H4 (cell line): ENCODE measurements at regions not wholly inside any gene's neighbourhood (a gene's known extent, or its start where the extent isn't known, plus 50 kb on each side); places are given as distances from the start of the nearest gene placed in this dataset.
"Not testable (repeated sequence)": the region's sequence is repeated elsewhere in the genome, so short reads cannot be mapped to it uniquely, and the experiment has no call there.

ENCODE experiments used
- DNase-seq: peaks from one replicate; pipeline ENCODE4 v3.0.0-alpha.2; 2015; ENCODE audit warnings: low spot score

DNA sequence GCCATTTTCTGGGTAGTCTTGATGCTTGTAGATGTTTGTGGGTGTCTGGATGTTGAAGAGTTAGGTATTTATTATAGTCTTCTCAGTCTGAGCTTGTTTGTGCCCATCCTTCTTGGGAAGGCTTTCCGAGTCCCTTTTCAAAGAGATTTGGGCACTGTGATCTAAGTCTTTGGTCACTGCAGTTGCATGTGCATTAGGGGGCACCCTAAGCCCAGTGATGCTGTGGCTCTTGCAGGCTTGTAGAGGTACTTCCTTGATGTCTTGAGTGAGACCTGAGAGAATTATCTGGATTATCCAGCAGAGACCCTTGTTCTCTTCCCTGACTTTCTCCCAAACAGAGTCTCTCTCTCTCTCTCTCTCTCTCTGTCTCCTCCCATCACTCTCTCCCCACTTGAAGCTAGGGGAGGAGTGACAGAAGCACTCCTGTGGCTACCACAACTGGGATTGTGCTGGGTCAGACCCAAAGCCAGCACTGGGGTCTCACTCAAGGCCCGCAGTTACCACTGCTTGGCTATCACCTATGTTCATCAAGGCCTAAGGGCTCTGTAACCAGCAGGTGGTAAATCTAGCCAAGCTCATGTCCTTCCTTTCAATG lies 68.5 kb downstream of the TMCO5A start:
- peak; percentile 58 for DNase-seq

DNA sequence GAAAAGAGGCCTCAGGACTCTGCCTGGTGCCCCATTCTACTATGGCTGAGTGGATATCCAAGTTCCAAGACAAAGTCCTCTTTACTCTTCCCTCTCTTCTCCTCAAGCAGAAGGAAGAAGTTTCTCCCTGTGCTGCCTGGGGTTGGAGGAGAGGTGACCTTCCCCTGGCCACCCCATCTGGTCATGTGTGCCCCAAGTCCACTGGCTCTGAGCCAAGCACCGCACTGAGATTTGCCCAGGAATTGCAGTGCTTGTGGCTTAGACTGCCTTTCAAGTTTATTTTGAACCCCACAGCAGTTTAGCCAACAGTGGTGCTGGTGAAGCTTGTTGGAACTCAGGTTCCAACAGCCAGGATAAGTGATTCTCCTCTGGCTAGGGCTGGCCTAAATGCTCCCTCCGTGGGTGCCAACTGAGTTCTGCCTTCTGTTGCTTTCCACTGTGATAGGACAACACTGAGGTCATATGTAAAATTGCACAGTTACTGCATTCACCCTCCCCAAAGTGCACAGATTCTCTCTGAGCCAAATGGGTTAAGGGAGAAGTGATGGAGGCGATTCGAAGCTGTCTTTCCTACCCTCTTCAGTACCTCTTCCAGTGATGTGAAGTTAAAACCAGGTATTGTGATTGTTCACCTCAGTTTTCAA lies 69.9 kb downstream of the TMCO5A start:
- DNase-seq, result no peak

DNA sequence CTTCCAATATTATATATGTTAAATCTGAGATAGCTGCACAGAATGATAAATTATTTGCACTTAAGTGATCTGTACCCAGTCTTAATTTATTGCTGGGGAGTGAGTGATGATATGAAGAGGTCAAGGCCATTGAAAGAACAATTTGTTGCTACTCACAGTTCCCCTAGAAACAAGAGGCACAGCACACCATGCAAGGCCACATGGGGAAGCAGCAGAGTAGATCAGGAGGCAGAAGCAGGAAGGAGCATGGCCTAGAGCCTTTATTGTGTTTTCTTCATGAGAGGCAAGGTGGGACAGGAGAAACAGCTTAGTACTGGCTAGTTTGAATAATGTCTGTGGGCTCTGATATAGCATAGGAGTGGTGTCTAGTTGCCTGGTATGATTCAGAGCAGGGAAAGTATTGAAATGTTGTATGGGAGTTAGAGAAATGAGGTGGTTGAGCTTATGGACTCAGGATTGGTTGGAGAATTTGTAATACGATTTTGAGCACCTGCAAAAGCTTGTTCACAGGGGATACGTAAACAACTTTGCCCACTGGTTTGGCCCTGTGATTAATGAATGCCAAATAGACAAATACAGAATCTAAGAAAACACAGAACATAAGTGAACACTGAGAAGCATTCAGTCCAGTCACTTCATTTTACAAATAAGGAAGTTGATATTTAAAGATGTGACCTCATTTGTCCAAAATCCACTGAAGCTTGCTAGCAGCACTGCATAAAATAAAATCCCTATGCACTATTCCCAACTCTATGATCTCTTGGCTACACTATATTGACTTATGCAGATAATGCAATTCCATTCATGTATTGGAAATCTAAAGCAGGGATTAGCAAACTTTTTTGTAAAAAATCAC lies 71.7 kb downstream of the TMCO5A start:
- no peak for DNase-seq

DNA sequence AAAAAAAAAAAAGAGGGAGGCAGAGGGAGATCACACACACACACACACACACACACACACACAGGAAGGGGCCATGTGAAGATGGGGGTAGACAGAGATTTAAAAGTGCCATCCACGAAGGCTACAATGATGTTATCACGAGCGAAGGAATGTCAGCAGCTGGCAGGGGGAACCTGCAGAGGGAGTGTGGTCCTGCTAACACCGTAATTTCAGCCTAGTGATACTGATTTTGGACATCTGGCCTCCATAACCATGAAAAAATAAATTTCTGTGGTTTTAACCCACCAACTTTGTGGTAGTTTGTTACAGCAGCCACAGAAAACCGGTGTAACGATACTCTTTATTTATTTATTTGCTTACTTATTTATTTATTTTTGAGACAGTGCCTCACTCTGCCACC lies 76.0 kb downstream of the TMCO5A start:
- DNase-seq, result peak; percentile 23

DNA sequence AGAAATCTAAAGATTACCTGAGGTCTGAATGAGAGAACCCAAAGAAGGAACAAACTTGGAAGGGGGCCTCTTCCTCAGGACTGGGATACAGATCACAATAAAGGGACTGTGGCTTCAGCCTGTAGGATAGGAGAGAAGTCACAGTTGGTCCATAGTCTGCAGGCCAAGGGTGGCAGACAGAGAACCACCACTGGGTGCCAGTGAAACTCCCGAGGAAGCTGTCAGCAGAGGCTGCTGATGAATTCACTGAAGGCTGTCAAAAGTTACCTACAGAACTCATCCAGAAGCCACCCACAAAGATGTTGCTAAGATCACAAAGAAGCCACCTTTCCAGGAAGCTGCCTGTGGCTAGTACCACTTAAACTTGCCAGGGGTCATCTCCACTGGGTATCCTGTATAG lies 78.5 kb downstream of the TMCO5A start:
- no peak for DNase-seq

DNA sequence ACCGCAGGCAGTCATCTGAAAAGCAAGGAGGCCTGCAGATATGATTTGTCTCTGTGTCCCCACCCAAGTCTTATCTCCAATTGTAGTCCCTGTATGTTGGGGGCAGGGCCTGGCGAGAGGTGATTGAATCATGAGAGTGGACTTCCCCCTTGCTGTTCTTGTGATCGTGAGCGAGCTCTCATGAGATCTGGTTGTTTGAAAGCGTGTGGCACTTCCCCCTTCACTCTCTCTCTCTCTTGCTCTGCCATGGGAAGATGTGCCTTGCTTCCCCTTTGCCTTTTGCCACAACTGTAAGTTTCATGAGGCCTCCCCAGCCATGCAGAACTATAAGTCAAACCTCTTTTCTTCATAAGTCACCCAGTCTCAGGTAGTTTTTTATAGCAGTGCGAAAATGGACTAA lies 83.3 kb downstream of the TMCO5A start:
- DNase-seq, result no peak

DNA sequence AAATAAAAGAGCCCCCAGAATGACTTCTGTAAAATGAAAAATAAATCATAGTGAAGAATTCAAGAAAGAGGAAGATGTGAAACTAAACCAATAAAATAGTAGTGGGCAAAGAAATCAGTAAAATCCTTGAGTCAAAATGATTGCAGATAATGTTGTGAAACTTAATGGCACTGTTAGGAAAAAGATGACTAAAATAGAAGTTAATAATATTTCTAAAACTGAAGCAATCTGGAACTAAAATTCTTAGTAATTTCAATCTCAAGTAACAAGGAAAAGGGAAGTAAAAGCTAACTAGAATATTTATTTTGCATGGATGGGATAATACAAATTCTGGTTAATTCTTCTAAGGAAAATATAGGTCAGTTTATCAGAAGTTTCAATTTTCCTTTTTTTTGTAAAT lies 84.6 kb downstream of the TMCO5A start:
- no peak for DNase-seq

DNA sequence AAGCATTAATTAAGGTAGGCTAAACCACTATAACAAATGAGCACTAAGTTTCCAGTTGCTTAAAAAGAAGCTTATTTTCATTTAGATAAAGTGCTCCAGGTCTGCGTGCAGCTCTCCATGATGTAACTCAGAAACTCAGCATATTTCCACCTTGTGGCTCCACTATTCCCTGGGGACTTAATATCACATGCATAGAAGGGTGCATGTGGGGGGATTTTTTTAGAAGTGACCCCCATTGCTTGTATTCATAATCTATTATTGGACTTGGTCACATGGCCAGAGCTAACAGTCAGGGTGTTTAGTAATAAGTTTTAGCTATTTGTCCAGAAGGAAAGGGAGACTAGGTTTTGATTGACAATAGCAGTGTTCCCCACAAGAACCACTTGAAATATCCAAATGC lies 86.8 kb downstream of the TMCO5A start:
- no peak for DNase-seq

DNA sequence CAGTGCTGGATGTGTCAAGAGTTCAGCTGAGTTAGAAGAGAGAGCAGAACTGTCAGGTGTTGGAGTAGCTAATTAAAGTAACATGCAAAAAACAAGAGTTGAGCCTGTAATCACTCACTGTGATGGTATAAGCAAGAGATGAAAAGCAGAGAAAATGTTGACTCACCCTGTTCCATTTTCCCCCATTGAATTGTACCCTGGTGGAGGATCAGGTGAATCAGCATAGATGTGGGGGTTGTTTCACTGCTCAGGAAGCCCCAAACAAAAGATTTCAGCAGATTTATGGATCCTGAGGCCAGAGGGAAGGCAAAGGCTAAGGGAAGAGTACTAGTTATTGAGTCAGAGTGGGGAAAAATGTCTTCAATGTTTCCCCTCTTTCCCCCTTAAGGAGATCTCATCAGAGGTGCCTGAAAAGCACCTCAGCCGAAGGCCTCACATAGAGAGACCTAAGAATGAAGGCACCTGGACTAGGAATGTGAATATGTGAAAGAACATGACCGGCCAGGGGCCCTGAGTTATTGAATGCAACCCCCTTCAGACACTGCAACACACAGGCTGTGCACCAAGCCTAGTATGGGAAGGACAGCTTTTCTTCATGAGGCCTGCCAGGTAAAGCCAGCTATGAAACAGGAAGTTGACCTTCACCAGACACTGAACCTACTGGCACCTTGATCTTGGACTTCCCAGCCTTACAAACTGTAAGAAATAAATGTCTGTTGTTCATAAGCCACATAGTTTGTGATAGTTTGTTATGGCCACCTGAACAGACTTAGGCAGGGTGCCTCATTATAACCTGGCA lies 90.1 kb downstream of the TMCO5A start:
- no peak for DNase-seq

DNA sequence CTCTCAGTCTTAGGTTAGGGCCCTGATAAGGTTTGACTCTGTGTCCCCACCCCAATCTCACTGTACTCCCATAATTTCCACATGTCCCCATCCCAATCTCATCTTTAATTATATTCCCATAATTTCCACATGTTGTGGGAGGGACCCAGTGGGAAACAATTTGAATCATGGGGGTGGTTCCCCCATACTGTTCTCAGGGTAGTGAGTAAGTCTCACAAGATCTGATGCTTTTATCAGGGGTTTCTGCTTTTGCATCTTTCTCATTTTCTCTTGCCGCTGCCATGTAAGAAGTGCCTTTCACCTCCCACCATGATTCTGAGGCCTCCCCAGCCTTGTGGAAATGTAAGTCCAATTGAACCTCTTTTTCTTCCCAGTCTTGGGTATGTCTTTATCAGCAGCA lies 91.2 kb downstream of the TMCO5A start:
- not testable (repeated sequence) for DNase-seq

DNA sequence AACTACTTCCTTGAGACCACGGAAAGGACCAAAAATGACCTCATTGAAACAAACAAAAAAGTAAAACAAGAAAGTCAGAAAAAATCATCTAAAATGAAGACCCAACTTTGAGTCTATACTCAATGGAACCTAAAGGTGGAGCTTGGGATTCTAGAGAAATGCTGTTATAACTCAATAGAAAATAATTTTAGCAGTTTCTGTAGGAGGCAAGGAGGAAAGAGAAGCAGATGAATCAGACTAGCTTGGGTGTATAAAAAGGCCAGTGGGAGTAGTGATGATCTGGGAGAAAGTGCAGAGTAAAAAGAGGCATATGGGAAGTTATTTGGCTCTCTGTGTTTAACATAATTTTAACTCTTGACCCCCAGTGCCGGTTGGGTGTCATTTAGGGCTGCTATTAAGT lies 94.4 kb downstream of the TMCO5A start:
- no peak for DNase-seq

DNA sequence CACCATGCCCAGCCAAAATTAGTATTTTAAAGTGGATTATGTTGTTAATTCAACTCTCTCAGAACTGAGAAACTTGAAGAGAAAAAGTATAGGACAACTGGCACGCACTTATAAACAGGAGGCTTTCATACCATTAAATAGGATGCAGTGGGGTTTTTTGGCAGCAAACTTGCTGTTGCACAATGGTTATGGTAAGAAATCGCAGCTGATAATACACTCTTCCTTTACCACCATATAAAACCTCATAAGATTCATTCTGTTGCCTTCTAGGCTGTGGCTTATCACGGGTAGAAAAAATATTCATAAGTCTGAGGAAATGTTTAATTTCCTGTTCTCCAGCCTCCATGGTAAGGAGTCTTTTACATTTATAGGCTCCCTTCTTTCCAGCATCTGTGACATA lies 95.3 kb downstream of the TMCO5A start:
- DNase-seq, result no peak

DNA sequence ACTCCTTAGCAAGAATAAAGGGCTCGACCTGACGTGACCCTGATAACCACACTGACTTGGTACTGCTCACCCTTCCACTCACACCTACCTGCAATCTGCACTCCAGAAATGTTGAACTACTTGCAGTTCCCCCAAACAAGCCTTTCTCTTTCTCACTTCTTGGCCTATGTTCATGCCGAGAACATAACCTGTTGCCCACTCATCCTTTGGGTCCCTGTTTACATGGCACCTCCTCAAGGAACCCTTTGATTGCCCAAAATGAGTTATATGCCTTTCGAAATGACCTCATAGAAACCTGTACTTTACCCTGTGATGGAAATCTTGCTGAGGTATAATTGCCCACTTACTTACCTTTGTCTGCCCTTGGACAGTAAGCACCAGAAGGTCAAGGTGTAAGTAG lies 96.2 kb downstream of the TMCO5A start:
- DNase-seq, result no peak

DNA sequence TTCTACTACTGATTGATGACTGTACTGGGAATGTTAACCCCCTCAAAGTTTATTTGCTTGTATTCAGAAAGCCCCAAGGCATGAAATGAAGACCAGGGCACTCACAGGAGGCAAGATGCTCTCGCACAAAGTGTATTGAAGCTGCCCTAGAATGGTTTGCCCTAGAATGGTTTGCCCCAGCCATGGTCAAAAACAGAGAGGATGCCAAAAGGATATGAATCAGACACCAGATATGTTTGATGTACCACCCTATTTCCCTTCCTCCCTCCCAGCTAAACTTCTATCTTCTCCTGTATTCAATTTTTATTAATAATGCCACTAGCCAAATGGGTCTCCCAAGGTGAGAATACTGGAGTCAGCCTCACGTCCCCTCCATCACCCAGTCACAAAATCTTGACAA lies 101.3 kb downstream of the TMCO5A start:
- no peak for DNase-seq

DNA sequence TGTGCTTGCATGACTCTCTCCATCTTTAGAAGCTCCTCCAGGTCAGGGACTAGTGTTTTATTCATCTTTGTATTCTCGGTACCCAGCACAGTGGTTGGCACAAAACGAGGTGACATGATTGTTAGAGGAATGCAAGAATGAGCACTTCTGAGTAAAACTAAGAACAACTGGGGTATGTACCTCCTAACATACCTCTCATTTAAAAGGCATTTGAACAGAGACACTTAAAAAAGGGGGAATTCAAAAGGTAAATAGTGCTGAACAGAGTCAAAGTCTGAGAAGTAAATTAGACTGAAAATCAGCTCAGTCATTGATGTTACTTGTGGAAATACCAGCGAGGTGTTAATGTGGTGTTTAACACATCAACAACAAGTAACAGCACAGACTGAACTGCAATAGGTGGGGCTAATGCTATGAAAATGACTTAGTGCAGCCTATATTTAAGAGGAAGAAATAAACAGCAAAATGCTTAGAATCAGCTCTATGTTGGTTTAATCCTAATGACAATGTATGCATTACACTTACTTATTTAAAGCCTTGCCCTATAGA lies 102.4 kb downstream of the TMCO5A start:
- no peak for DNase-seq

DNA sequence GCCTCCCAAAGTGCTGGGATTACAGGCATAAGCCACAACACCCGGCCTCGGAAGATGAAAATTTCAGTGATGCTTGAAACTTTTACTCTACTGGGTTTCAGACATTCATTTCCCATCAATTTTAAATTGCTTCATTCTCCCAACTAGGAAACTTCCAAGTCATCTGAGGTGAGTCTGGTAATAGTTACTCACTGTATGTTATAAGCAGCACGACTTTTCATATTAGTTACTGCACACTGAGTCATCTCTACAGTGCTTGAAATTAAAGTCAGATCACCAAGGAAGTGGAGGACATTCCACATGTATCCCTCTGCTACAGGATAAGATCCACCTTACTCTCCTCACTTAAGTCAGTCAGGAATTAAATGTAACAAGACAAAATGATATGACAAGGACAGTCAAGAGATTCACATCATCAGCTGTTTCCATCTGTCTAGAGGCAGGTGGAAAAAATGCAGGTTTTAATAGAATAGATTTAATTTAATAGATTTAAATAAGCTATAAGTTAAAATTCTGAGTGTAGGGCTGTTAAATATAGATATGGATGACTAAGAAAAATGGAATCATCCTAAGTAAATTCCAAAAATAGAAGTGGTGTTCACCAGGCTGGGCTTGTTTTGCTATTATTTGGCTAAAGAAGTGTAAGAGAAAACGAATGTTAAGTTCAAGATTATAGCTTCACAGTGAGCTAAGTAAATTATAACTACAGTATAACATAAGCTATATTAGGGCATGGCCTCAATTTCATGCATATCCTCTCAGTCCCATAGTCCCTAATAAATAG lies 104.4 kb downstream of the TMCO5A start:
- no peak for DNase-seq

DNA sequence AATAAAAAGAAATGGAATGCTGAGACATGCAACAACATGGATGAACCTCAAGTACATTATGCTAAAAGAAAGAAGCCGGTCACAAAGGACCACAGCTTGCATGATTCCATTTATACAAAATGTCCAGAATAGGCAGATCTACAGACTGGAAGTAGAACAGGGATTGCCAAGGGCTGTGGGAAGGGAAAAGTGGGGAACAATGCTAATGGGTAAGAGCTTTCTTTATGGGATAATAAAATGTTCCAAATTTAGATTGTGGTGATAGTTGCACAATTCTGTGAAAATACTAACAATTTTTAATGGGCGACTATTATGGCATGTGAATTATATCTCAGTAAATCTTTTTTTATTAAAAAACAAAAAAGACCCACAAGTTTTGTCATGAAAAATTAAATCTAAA lies 106.2 kb downstream of the TMCO5A start:
- no peak for DNase-seq

DNA sequence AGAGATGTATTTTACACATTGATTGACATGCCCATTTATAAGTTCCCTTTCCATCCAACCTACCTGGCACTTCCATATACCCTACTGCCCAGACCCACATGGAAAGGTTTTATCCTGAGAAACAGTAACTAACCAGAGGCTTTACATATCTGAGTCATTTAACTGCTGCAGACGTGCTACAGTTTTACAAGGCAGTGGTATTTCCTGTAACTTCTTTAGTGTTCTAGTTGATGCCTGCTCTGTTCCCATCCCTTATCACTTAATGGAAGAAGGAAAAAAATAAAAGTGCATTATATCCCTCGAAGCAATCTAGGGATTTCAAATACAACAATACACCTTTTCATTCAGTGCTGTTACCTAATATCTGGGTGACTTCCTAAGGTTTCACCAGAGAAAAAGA lies 107.1 kb downstream of the TMCO5A start:
- peak; percentile 16 for DNase-seq

DNA sequence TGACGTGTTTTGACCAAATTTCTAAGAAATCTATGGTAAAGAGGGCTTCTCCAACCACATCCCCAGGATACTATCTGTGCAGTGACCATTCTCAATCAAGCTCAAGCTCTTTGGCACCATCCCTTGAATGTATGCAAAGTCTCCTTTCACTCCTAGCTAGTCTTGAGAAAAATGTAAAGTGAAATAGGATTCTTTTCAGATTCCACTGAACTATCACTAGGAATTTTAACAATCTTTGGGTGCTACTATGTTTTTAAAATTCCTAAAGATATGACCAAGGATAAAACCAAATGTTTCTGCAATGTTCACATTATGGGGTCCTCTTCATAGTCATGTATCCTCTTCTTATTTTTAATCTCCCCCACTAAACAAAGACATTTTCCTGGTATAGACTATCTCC lies 107.8 kb downstream of the TMCO5A start:
- DNase-seq, result no peak

DNA sequence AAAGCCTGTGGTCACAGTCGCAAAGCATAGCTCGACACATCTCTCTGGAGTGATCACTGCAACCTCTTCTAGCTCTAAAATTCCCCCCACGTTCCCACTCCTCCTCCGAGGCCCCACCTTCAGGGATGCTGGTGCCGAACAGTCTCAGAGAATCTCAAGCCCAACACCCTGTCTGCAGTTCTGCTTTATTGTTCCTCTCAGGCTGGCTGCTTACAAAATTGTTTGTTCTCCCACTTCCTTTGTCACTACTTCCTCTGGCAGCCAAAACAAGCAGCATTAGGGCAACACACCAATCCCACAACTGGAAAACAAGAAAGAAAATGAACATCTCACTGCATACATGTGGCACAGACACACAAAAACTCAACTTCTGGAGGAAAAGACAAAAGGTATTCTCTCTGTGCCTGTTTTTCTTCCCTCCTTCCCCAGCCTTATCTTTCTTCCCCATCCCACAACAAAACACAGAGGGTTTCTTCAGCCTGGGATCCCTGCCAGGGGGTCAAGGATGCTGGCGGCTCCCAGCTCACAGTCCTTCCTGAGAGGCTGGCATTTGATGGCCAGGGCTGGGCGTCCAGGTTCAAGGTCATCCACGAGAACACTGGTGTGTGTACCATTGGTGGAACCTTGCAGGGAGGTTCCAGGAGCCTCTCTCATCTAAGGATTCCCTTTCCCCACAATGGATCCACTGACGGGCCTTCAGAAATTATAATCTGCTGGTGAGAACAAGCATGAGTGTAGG lies 108.4 kb downstream of the TMCO5A start:
- DNase-seq, result no peak
